H9 (cell line): ENCODE measurements at regions not wholly inside any gene's neighbourhood (a gene's known extent, or its start where the extent isn't known, plus 50 kb on each side); places are given as distances from the start of the nearest gene placed in this dataset.

ENCODE experiments used
- DNase-seq: peaks from one replicate; pipeline ENCODE4 v3.0.0-alpha.2; 2017
- H2AFZ ChIP-seq: one replicate; pipeline ENCODE4 v1.6.1; 2013; ENCODE audit warnings: mild to moderate bottlenecking, low read length, control low read depth, moderate library complexity
- H2AK5ac ChIP-seq: 2 replicates; pipeline ENCODE4 v1.6.1; 2013; ENCODE audit warnings: low read length, control low read depth, mixed read lengths; ENCODE audit not compliant: insufficient read length
- H2BK120ac ChIP-seq: one replicate; pipeline ENCODE4 v1.6.1; 2013; ENCODE audit warnings: low read depth, mild to moderate bottlenecking, low read length, control low read depth, inconsistent platforms; ENCODE audit not compliant: poor library complexity, severe bottlenecking
- H2BK12ac ChIP-seq: 2 replicates; pipeline ENCODE4 v1.6.1; 2013; ENCODE audit warnings: low read length, control low read depth, mixed read lengths, low read depth; ENCODE audit not compliant: insufficient read length
- H2BK15ac ChIP-seq: 2 replicates; pipeline ENCODE4 v1.6.1; 2013; ENCODE audit warnings: low read depth, low read length, control low read depth
- H2BK20ac ChIP-seq: one replicate; pipeline ENCODE4 v1.6.1; 2013; ENCODE audit warnings: low read depth, mild to moderate bottlenecking, low read length, control low read depth, inconsistent platforms; ENCODE audit not compliant: poor library complexity, severe bottlenecking
- H2BK5ac ChIP-seq: 2 replicates; pipeline ENCODE4 v1.6.1; 2013; ENCODE audit warnings: low read length, control low read depth, mixed read lengths; ENCODE audit not compliant: insufficient read length
- H3K14ac ChIP-seq: 2 replicates; pipeline ENCODE4 v1.6.1; 2013; ENCODE audit warnings: low read length, control low read depth; ENCODE audit not compliant: insufficient read depth
- H3K18ac ChIP-seq: 2 replicates; pipeline ENCODE4 v1.6.1; 2013; ENCODE audit warnings: low read depth, mild to moderate bottlenecking, mixed read lengths, low read length, control low read depth; ENCODE audit not compliant: insufficient read length
- H3K23ac ChIP-seq: 2 replicates; pipeline ENCODE4 v1.6.1; 2013; ENCODE audit warnings: low read length, control low read depth, mixed read lengths, low read depth; ENCODE audit not compliant: insufficient read length
- H3K23me2 ChIP-seq: 2 replicates; pipeline ENCODE4 v1.6.1; 2013; ENCODE audit warnings: low read depth, mild to moderate bottlenecking, mixed read lengths, low read length, control low read depth; ENCODE audit not compliant: insufficient read length, poor library complexity, severe bottlenecking
- H3K27ac ChIP-seq: 2 replicates; pipeline ENCODE4 v1.5.1; 2013; ENCODE audit warnings: low read length, control low read depth, mixed read lengths, low read depth; ENCODE audit not compliant: insufficient read length
- H3K27me3 ChIP-seq: 2 replicates; pipeline ENCODE4 v1.6.1; 2013; ENCODE audit warnings: low read length, control low read depth, inconsistent platforms; ENCODE audit not compliant: insufficient read depth
- H3K4ac ChIP-seq: 2 replicates; pipeline ENCODE4 v1.6.1; 2013; ENCODE audit warnings: low read depth, mild to moderate bottlenecking, control low read depth, inconsistent platforms, low read length, moderate library complexity
- H3K4me1 ChIP-seq: 2 replicates; pipeline ENCODE4 v1.6.1; 2013; ENCODE audit warnings: low read length, control low read depth, inconsistent platforms; ENCODE audit not compliant: insufficient read depth
- H3K4me2 ChIP-seq: 2 replicates; pipeline ENCODE4 v1.6.1; 2013; ENCODE audit warnings: low read length, control low read depth, mixed read lengths; ENCODE audit not compliant: insufficient read length, insufficient read depth
- H3K56ac ChIP-seq: 2 replicates; pipeline ENCODE4 v1.6.1; 2013; ENCODE audit warnings: low read depth, mild to moderate bottlenecking, mixed read lengths, low read length, control low read depth; ENCODE audit not compliant: insufficient read length
- H3K79me1 ChIP-seq: 2 replicates; pipeline ENCODE4 v1.6.1; 2013; ENCODE audit warnings: low read depth, mild to moderate bottlenecking, moderate library complexity, low read length, control low read depth, inconsistent platforms; ENCODE audit not compliant: insufficient read depth, poor library complexity, severe bottlenecking
- H3K79me2 ChIP-seq: 2 replicates; pipeline ENCODE4 v1.6.1; 2013; ENCODE audit warnings: low read length, control low read depth, inconsistent platforms; ENCODE audit not compliant: insufficient read depth
- H3K9ac ChIP-seq: 2 replicates; pipeline ENCODE4 v1.6.1; 2013; ENCODE audit warnings: low read length, control low read depth, mixed read lengths; ENCODE audit not compliant: insufficient read length; ENCODE audit errors: extremely low read depth
- H3K9me3 ChIP-seq: one replicate; pipeline ENCODE4 v1.6.1; 2013; ENCODE audit warnings: low read depth, low read length, inconsistent platforms; ENCODE audit not compliant: control insufficient read depth
- H3T11ph ChIP-seq: one replicate; pipeline ENCODE4 v1.6.1; 2013; ENCODE audit warnings: mild to moderate bottlenecking, low read length, control low read depth, inconsistent platforms
- H4K20me1 ChIP-seq: one replicate; pipeline ENCODE4 v1.6.1; 2013; ENCODE audit not compliant: control insufficient read depth, insufficient read length, insufficient read depth
- H4K5ac ChIP-seq: 2 replicates; pipeline ENCODE4 v1.6.1; 2013; ENCODE audit warnings: low read depth, mild to moderate bottlenecking, mixed read lengths, low read length, control low read depth; ENCODE audit not compliant: insufficient read length
- H4K8ac ChIP-seq: replicated peaks from 2 replicates; pipeline ENCODE4 v1.6.1; 2013; ENCODE audit warnings: low read length, control low read depth, mixed read lengths, low read depth; ENCODE audit not compliant: insufficient read length
- H4K91ac ChIP-seq: 2 replicates; pipeline ENCODE4 v1.6.1; 2013; ENCODE audit warnings: low read depth, mild to moderate bottlenecking, moderate library complexity, mixed read lengths, low read length, control low read depth; ENCODE audit not compliant: insufficient read length
- H3K27ac Mint-ChIP-seq, 3 experiments: 2 replicates in 2 of 3; 3 replicates in 1 of 3; pipeline ENCODE4 v1.8.0; 2020 to 2021; ENCODE audit warnings: mixed read lengths in 3 of 3, mild to moderate bottlenecking in 1 of 3, moderate library complexity in 1 of 3
- H3K27me3 Mint-ChIP-seq: 2 replicates; pipeline ENCODE4 v1.8.0; 2021; ENCODE audit warnings: low read depth, mild to moderate bottlenecking, moderate library complexity, mixed read lengths
- H3K36me3 Mint-ChIP-seq, 3 experiments: 2 replicates in 2 of 3; 3 replicates in 1 of 3; pipeline ENCODE4 v1.8.0; 2020 to 2021; ENCODE audit warnings: low read depth in 3 of 3, mixed read lengths in 3 of 3; ENCODE audit not compliant: insufficient read depth in 1 of 3
- H3K4me1 Mint-ChIP-seq, 2 experiments: 2 replicates each; pipeline ENCODE4 v1.8.0; 2020; ENCODE audit warnings: mixed read lengths in 2 of 2
- H3K4me3 Mint-ChIP-seq, 2 experiments: 2 replicates in 1 of 2; 3 replicates in 1 of 2; pipeline ENCODE4 v1.8.0; 2020 to 2021; ENCODE audit warnings: mild to moderate bottlenecking in 2 of 2, mixed read lengths in 2 of 2, moderate library complexity in 1 of 2
- H3K9me3 Mint-ChIP-seq, 2 experiments: 2 replicates in 1 of 2; 3 replicates in 1 of 2; pipeline ENCODE4 v1.8.0; 2020; ENCODE audit warnings: mild to moderate bottlenecking in 2 of 2, mixed read lengths in 2 of 2, moderate library complexity in 1 of 2
- WGBS: extraction: QIAGEN DNeasy Blood & Tissue Kit; methylation state at CpG from one replicate; pipeline ENCODE4 v1.1.7; 2013; ENCODE audit warnings: missing lambda C conversion rate, low lambda C conversion rate, mixed read lengths; ENCODE audit not compliant: insufficient read length; ENCODE audit errors: extremely low coverage; 5-methylcytosine and 5-hydroxymethylcytosine counted together
- TF ChIP-seq, protein P1 (sequence below): fragments of 200-600 bp; sonication (generic); conservative IDR thresholded peaks from 3 replicates; pipeline ENCODE4 v1.8.0; 2021; ENCODE audit warnings: antibody characterized with exemption, mild to moderate bottlenecking

DNA sequence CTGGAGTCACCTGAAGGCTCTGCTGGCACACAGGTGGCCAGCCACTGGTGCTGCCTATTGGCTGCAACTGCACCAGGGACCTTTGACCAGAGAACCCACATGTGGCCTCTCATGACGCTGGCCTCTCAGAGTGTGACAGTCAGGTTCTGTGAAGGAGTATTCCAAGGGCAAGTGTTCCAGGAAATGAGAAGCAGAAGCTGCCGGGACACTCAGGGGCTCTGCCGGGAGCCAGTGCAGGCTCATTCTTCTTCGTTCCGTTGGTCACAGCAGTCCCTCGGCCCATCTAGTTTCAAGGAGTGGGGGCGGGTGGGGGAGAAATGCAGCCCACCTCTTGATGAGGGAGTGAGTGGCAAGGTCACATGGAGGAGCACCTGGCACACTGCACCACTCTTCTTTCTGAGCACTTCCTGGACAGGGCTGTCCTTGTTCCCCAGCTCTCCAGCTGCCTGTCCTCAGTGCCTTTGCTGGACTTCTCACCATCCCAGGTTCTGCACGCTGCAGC is 237.5 kb downstream of the GADD45G start:
- H2BK5ac ChIP-seq: no peak overlapping the region
- H3K18ac ChIP-seq: no peak overlapping the region
- H3K14ac ChIP-seq: no peak overlapping the region
- peaks cover 4% of the 10 kb centered on the region; the same call in 1 of the 2 replicates for H3K4me1 ChIP-seq
- H3K27me3 ChIP-seq: no peaks in the 10 kb centered on the region
- H3K4ac ChIP-seq: no peak overlapping the region
- H3K79me2 ChIP-seq: no peaks in the 10 kb centered on the region
- H3K4me2 ChIP-seq: no peak overlapping the region
- no peaks in the 10 kb centered on the region for H3K23me2 ChIP-seq
- H4K91ac ChIP-seq: no peak overlapping the region
- H3K4me1 Mint-ChIP-seq: peaks cover 41 to 47% of the 10 kb centered on the region in 2 experiments
- no peak overlapping the region for H2BK120ac ChIP-seq
- H3K9me3 ChIP-seq: no peaks in the 10 kb centered on the region
- H2AK5ac ChIP-seq: no peak overlapping the region
- H3T11ph ChIP-seq: no peak overlapping the region
- H3K23ac ChIP-seq: no peak overlapping the region
- no peaks in the 10 kb centered on the region for H3K79me1 ChIP-seq
- no peak overlapping the region for H4K8ac ChIP-seq
- no peak overlapping the region for H3K56ac ChIP-seq
- peaks cover 0 to 2% (median 0%) of the 10 kb centered on the region in 3 experiments; a peak in 1 of 7 replicates for H3K36me3 Mint-ChIP-seq
- H3K27ac ChIP-seq: no peak overlapping the region
- no peak overlapping the region for H2BK12ac ChIP-seq
- TF ChIP-seq, protein P1, sequence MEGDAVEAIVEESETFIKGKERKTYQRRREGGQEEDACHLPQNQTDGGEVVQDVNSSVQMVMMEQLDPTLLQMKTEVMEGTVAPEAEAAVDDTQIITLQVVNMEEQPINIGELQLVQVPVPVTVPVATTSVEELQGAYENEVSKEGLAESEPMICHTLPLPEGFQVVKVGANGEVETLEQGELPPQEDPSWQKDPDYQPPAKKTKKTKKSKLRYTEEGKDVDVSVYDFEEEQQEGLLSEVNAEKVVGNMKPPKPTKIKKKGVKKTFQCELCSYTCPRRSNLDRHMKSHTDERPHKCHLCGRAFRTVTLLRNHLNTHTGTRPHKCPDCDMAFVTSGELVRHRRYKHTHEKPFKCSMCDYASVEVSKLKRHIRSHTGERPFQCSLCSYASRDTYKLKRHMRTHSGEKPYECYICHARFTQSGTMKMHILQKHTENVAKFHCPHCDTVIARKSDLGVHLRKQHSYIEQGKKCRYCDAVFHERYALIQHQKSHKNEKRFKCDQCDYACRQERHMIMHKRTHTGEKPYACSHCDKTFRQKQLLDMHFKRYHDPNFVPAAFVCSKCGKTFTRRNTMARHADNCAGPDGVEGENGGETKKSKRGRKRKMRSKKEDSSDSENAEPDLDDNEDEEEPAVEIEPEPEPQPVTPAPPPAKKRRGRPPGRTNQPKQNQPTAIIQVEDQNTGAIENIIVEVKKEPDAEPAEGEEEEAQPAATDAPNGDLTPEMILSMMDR: no peak
- H3K27me3 Mint-ChIP-seq: peaks cover 10% of the 10 kb centered on the region
- no peak overlapping the region for H2BK15ac ChIP-seq
- no peak overlapping the region for H3K9ac ChIP-seq
- H3K9me3 Mint-ChIP-seq: no peaks in the 10 kb centered on the region; a peak in 2 of 5 replicates
- no peak overlapping the region for H3K4me3 Mint-ChIP-seq
- no peak overlapping the region for H2BK20ac ChIP-seq
- DNase-seq: no peak
- no peak overlapping the region for H2AFZ ChIP-seq
- no peak overlapping the region; a peak in 1 of 7 replicates for H3K27ac Mint-ChIP-seq
- no peaks in the 10 kb centered on the region for H4K20me1 ChIP-seq
- WGBS: no CpG with 5 or more reads among the region's 8 CpGs
- no peak overlapping the region for H4K5ac ChIP-seq
